ENCODE measurements at regions not wholly inside any gene's neighbourhood (a gene's known extent, or its start where the extent isn't known, plus 50 kb on each side); places are given as distances from the start of the nearest gene placed in this dataset.
"Not testable (repeated sequence)": the region's sequence is repeated elsewhere in the genome, so short reads cannot be mapped to it uniquely, and the experiment has no call there.

GRCh38 chr6:153368131-153368530 lies 237.0 kb upstream of the RGS17 start:
- no peak for DNase-seq

GRCh38 chr6:153367021-153367420 lies 235.9 kb upstream of the RGS17 start:
- DNase-seq: no peak

GRCh38 chr6:153357391-153357790 lies 226.3 kb upstream of the RGS17 start:
- DNase-seq: no peak

GRCh38 chr6:153340568-153340967 lies 209.5 kb upstream of the RGS17 start:
- no peak for DNase-seq

GRCh38 chr6:153334121-153334520 lies 203.0 kb upstream of the RGS17 start:
- no peak for DNase-seq

- not testable (repeated sequence) for DNase-seq
Measured at GRCh38 chr6:153331221-153331620, 200.1 kb upstream of the RGS17 start.

GRCh38 chr6:153328194-153328593 lies 197.1 kb upstream of the RGS17 start:
- no peak for DNase-seq

GRCh38 chr6:153325661-153326060 lies 194.6 kb upstream of the RGS17 start:
- DNase-seq: no peak

- DNase-seq: peak; percentile 30
Measured at GRCh38 chr6:153312634-153313033, 181.6 kb upstream of the RGS17 start.

GRCh38 chr6:153309651-153310050 lies 178.6 kb upstream of the RGS17 start:
- no peak for DNase-seq

- no peak for DNase-seq
Measured at GRCh38 chr6:153302133-153302532, 171.1 kb upstream of the RGS17 start.

- DNase-seq: no peak
Measured at GRCh38 chr6:153301602-153302001, 170.5 kb upstream of the RGS17 start.

- DNase-seq: not testable (repeated sequence)
Measured at GRCh38 chr6:153282456-153282855, 151.4 kb upstream of the RGS17 start.

- no peak for DNase-seq
Measured at GRCh38 chr6:153275997-153276396, 144.9 kb upstream of the RGS17 start.

- DNase-seq: no peak
Measured at GRCh38 chr6:153272201-153272980, 141.3 kb upstream of the RGS17 start.

GRCh38 chr6:153263489-153263888 lies 132.4 kb upstream of the RGS17 start:
- no peak for DNase-seq

- DNase-seq: no peak
Measured at GRCh38 chr6:153251326-153251725, 120.2 kb upstream of the RGS17 start.

GRCh38 chr6:153237670-153238069 lies 106.6 kb upstream of the RGS17 start:
- no peak for DNase-seq

GRCh38 chr6:153231048-153231646 lies 100.1 kb upstream of the RGS17 start:
- peak; percentile 39 for DNase-seq

GRCh38 chr6:153218184-153218792 lies 87.2 kb upstream of the RGS17 start:
- no peak for DNase-seq

- no peak for DNase-seq
Measured at GRCh38 chr6:153216789-153217188, 85.7 kb upstream of the RGS17 start.

GRCh38 chr6:153215242-153215641 lies 84.2 kb upstream of the RGS17 start:
- no peak for DNase-seq

- DNase-seq: no peak
Measured at GRCh38 chr6:153214436-153214835, 83.4 kb upstream of the RGS17 start.

GRCh38 chr6:153210083-153210482 lies 79.0 kb upstream of the RGS17 start:
- DNase-seq: no peak

Measured in stimulated activated CD4-positive, alpha-beta T cell treated with anti-CD3 and anti-CD28 coated beads, Interleukin-1b, Interleukin-23, amount 100 ng/mL, for 48 hours (primary cell).